GM21619 (cell line): ENCODE measurements at regions not wholly inside any gene's neighbourhood (a gene's known extent, or its start where the extent isn't known, plus 50 kb on each side); places are given as distances from the start of the nearest gene placed in this dataset.

Experiments
- ATAC-seq: cut with Tn5 transposase; IDR thresholded peaks from one replicate; pipeline ENCODE4 v1.9.1; 2021; ENCODE audit not compliant: unreplicated experiment

DNA sequence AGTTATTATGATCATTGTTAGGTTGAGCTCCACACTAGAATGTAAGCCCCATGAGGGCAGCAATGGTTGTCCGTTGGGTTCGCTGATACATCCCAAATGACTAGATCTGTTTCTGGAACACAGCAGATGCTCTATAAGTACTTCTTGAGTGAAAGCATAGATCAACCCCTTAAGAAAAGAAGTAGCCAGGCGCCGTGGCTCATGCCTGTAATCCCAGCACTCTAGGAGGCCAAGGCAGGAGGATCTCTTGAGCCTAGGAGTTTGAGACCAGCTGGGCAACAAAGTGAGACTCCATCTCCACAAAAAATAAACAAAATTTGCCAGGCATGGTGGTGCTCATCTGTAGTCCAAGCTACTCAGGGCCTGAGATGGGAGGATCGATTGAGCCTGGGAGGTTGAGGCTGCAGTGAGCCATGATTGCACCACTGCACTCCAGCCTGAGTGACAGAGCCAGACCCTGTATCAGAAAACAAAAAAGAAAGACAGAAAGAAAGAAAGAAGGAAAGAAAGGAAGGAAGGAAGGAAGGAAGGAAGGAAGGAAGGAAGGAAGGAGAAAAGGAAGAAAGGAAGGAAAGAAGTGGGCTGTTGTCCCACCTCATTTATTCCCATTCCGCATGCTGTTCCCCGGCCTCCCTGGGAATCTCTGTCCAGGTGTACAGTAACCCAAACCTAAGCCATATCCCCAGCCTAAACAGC is 54.4 kb upstream of the RPL38 start:
- ATAC-seq: no peak

DNA sequence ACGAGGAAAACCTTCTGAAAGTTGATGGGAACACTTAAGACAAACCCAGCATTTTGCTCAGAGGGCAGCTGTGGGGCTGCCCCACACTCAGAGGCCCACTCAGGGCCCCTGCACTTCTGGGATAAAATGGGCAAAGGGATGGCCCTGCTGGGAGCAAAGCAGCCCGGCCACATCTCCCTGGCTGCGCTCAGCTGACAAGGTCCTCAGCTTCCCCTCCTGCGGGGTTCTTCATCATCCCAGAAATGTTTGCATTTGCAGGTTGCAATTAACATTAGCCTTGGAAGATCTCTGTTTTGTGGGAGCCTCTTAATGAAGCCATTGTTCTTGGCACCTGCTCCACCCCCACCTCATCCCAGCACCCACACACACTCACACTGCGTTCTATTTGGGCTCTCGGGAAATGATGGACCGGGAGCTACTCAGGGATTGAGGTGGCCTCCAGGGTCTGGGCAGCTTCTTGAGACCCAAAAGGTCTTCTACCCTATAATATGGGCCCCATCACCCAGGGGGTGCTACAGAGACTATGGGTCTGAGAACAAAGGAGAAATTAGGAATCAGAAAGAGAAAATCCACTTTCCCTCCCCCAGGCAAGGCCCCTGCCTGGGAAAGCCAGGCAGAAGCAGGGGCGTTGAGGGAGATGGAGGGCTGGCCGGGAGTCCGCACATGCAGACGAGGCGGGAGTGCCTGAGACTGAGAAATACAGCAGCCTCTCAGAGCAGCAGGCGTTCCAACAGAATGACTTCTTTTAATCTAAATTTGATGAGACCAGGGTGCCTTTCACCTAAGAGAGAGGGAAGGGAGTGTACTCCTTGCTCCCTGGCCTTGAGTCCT is 53.7 kb upstream of the RPL38 start:
- ATAC-seq: no peak

DNA sequence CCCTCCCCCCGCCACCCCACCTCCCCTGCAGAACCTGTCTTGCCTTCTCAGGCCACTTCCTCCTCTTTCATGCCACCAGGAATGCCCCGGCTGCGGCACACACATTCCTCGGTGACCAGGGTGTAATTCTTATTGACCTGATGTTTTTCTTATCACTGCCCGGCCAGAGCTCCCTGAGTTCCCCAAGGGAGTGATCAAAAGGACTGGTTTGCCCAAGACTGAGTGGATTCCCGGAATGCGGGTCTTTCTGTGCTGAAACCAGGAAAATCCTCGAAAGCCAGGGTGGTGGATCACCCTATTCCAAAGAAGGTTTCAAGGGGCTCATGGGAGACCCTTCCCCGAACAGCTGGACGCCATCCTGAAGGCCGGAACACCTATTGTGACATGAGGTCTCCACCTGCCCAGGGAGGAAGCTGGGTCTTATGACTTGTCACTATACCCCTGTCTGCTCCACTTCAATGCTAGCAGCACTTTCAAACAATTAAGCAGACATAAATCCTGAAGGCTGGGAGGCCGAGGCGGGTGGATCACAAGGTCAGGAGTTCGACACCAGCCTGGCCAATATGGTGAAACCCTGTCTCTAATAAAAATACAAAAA is 53.0 kb upstream of the RPL38 start:
- ATAC-seq: no peak

DNA sequence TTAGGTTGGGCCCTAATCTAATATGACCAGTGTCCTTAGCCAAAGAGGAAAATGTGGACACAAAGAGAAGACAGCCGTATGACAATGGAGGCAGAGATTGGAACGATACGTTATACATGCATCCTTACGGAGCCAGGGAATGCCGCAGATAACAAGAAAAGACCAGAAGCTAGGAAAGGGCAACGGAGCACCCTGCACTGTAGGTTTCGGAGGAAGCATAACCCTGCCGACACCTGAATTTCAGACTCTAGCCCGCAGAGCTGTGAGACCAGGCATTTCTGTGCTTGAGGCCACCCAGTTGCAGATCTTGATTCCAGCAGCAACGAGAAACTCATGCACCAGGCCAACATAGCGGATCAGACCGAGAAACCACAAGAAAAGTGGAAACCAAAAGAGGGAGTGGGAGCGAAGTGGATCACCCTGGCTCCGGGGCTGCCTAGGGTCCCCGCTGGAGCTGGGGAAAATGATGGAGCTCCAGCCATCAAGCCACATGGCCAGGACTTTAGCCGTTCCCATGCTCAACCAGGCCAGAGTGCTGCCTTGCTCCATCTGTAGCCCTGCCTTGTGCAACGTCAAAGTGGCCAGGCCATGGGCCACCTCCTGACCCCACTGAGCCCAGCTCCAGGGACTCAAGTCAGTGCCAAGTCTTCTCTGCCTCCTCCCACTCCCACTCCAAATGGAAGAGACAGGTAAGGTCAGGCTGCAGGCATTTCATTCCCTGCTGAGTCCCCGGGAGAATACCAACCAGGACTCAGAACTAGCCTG is 51.7 kb upstream of the RPL38 start:
- no peak for ATAC-seq

DNA sequence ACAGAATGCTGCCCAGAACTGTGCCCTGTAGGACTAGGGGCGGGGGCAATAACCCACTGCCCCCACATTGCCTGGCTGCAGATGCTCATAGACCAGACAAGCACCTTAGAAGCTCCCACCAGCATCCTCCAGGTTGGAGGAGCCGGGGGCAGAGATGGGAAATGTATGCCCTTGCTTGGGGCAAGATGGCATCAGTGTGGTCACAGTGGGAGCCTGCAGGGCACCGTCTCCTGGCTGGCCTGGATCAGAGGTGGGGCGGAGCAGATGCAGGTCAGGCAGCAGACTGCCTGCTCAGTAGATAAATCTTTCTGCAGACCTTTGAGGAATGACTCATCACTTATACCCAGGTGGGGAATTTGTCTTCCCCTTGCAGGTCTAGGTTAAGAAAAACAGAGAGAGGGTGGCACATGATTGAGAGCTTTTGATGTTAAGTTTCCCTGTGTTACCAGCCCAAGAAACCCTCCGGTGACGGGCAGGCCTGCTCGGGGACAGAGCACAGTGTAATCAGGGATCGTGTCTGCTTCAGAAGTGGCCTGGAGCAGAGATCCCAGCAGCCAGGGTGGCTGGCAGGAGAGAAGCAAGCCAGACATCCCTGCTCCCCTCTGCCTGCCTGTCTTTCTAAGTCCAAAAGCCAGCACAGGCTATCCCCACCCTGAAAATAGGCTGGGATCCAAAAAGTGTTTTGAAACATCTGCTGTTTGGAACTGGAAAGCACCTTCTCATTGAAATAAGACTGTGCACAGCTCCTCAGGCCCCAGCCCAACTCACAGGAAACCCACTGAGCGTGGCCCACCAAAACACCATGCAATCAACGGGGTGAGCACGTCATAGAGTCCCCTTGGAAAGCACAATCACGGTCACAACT is 50.7 kb upstream of the RPL38 start:
- no peak for ATAC-seq

DNA sequence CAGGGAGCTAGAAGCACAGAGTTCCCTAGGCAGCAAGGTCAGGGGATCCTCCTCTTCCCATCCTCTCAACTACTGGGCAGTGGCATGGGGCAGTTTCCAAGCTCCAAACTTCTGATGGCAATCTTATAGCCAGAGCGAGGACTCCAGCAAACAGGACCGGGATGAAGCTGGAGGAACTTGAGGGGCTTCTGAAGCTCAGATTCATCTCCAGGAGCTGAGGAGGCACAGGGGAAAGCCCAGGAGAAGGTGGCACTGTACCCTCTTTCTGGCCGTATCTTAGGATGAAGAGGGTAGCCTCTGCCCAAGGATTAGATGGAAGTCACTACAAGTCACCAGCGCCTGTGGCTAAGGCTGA is 50.0 kb upstream of the RPL38 start:
- no peak for ATAC-seq
